Nephron progenitor cell (in vitro differentiated cells): ENCODE measurements at regions not wholly inside any gene's neighbourhood (a gene's known extent, or its start where the extent isn't known, plus 50 kb on each side); places are given as distances from the start of the nearest gene placed in this dataset.

Experiments
- DNase-seq: peaks from one replicate; pipeline ENCODE4 v3.0.0; 2021
- H3K27ac Mint-ChIP-seq: 2 replicates; pipeline ENCODE4 v1.8.0; 2021; ENCODE audit warnings: mild to moderate bottlenecking, moderate library complexity, mixed read lengths
- H3K27me3 Mint-ChIP-seq: 2 replicates; pipeline ENCODE4 v1.8.0; 2021; ENCODE audit warnings: mild to moderate bottlenecking, low read depth, mixed read lengths; ENCODE audit not compliant: poor library complexity
- H3K36me3 Mint-ChIP-seq: 2 replicates; pipeline ENCODE4 v1.8.0; 2021; ENCODE audit warnings: low read depth, mixed read lengths
- H3K4me1 Mint-ChIP-seq: 2 replicates; pipeline ENCODE4 v1.8.0; 2021; ENCODE audit warnings: mixed read lengths
- H3K4me3 Mint-ChIP-seq: 2 replicates; pipeline ENCODE4 v1.8.0; 2021; ENCODE audit warnings: mild to moderate bottlenecking, moderate library complexity, mixed read lengths
- H3K9me3 Mint-ChIP-seq: 2 replicates; pipeline ENCODE4 v1.8.0; 2021; ENCODE audit warnings: mild to moderate bottlenecking, moderate library complexity, mixed read lengths
- TF ChIP-seq, protein P1 (sequence below): fragments of 200-600 bp; sonication (generic); IDR thresholded peaks from 2 replicates; pipeline ENCODE4 v1.5.0; 2021; ENCODE audit warnings: antibody characterized with exemption

DNA sequence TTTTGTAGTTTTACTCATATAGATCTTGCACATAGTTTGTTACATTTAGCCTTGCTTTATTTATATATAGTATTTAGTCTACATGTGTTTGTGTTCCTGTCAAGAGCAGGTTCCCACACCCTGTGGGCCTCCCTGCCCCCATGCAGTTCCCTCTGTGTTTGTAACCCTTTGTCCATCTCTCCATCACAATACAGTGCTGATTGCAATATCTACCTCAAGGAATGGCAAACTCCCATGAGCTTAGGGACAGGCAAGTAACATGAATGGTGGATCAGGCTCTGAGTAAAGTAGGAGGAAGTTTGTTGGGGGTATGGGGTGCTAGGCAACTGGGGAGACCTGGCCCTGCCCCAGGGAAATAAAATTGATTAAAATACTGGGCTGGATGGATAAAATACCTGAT lies 151.9 kb upstream of the MYL2 start:
- H3K9me3 Mint-ChIP-seq, result peaks cover 6% of the 10 kb centered on the region
- no peaks in the 10 kb centered on the region for H3K27me3 Mint-ChIP-seq
- H3K4me3 Mint-ChIP-seq, result no peak overlapping the region
- no peaks in the 10 kb centered on the region for H3K36me3 Mint-ChIP-seq
- no peak overlapping the region for H3K27ac Mint-ChIP-seq
- TF ChIP-seq, protein P1, sequence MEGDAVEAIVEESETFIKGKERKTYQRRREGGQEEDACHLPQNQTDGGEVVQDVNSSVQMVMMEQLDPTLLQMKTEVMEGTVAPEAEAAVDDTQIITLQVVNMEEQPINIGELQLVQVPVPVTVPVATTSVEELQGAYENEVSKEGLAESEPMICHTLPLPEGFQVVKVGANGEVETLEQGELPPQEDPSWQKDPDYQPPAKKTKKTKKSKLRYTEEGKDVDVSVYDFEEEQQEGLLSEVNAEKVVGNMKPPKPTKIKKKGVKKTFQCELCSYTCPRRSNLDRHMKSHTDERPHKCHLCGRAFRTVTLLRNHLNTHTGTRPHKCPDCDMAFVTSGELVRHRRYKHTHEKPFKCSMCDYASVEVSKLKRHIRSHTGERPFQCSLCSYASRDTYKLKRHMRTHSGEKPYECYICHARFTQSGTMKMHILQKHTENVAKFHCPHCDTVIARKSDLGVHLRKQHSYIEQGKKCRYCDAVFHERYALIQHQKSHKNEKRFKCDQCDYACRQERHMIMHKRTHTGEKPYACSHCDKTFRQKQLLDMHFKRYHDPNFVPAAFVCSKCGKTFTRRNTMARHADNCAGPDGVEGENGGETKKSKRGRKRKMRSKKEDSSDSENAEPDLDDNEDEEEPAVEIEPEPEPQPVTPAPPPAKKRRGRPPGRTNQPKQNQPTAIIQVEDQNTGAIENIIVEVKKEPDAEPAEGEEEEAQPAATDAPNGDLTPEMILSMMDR, result no peak
- no peak for DNase-seq
- peaks cover 36% of the 10 kb centered on the region for H3K4me1 Mint-ChIP-seq

DNA sequence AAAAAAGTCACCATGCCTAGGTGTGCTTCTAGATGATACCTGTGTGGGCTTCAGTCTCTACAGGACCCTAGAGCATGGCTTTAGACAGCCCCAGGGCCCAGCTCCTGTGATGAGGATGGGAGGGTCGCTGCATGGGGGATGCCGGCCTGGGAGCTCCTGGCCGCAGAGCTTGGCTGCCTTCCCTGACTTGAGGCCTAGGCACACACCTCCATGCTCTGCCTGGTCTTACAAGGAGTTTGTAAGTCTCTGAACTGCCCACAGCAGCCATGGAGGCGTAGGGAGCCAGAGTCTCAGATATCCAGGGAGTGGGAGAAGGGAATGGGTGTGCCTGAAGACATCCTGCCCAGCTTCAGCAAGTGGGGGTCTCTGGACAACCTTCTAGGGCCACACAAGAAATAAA lies 149.5 kb upstream of the MYL2 start:
- Mint-ChIP-seq H3K4me3 (no peak overlapping the region), H3K36me3 (no peaks in the 10 kb centered on the region), H3K9me3 (peaks cover 7% of the 10 kb centered on the region), H3K27me3 (peaks cover 3% of the 10 kb centered on the region), H3K4me1 (peaks cover 16% of the 10 kb centered on the region), H3K27ac (no peak overlapping the region)
- DNase-seq, result no peak
- TF ChIP-seq, protein P1, result no peak

DNA sequence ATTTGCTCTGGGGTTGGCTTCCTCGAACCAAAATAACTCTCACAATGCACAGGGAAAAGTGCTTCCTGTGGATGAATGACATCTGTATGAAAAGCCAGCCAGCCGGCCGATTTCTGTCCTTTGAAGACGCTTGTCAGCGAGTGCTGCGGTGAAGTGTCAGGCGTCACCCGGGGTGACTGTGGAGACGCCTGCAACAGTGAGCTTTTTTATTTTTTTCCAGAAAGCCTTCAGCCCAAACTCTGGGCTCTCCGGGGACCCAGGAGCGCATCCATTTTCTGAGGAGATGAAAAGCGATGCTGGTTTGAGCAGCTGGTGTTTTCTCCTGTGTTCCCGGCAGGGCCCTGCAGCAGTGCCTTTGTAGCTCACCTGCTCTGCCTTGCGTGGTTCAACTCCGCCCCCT lies 147.9 kb upstream of the MYL2 start:
- Mint-ChIP-seq H3K4me3 (no peak overlapping the region), H3K4me1 (peaks cover 22% of the 10 kb centered on the region), H3K9me3 (peaks cover 8% of the 10 kb centered on the region), H3K27me3 (peaks cover 5% of the 10 kb centered on the region), H3K27ac (no peak overlapping the region), H3K36me3 (no peaks in the 10 kb centered on the region)
- peak; percentile 18 for DNase-seq
- TF ChIP-seq, protein P1, result no peak

DNA sequence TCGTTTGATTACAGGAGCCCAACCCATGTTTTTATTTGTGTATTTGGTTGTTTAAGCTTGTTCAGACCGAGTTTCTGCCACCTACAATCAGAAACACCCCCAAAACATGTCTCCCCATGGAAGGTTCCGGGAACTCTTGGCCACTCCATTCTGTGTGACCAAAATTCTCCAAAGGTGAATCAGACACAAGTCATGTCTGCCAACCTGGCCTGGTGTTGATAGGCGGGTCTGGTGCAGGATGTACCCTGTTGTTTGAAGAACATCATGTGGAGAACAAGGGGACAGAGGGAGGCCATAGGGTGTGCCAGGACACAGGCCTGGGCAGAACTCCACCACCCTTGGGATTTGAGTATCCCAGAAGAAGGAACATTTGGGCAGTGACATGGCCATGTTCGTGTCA lies 147.1 kb upstream of the MYL2 start:
- peaks cover 29% of the 10 kb centered on the region for H3K4me1 Mint-ChIP-seq
- H3K4me3 Mint-ChIP-seq, result no peak overlapping the region
- no peaks in the 10 kb centered on the region for H3K36me3 Mint-ChIP-seq
- H3K9me3 Mint-ChIP-seq, result peaks cover 8% of the 10 kb centered on the region
- no peak for DNase-seq
- no peak overlapping the region for H3K27ac Mint-ChIP-seq
- TF ChIP-seq, protein P1, result no peak
- peaks cover 5% of the 10 kb centered on the region for H3K27me3 Mint-ChIP-seq

DNA sequence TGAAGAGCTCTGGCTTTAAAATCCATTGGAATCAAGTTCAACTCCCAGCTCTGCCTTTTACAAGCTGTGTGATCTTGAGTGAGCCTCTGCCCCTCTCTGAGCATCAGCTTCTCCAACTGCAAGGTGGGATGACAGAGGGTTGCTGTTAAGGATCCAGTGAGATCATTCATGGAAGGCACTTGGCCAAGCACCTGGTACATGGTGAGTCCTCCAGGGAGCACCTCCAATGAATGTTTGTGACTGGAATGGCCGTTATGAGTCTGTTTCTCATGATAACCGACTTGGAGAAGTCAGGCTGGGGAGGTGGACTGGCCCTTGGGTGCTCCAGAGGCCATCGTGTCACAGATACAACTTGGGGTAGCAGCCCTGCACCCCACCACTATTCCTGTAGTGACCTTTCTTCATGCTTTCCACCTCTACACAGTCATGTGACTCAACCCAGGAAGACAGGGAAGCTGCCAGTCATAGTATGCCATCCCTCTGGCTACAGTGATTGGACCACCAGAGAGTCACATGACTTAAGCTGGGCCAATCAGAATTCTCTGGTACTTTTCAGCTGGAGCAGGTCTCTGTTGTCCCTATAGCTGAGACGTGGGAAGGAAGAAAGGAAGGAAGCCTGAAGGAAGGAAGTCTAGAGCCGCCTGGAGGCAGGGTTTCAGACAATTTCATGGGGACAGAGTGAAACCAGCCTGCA lies 146.5 kb upstream of the MYL2 start:
- no peak overlapping the region for H3K27ac Mint-ChIP-seq
- H3K4me1 Mint-ChIP-seq, result peaks cover 34% of the 10 kb centered on the region
- peaks cover 5% of the 10 kb centered on the region for H3K27me3 Mint-ChIP-seq
- no peak overlapping the region for H3K4me3 Mint-ChIP-seq
- no peaks in the 10 kb centered on the region for H3K36me3 Mint-ChIP-seq
- DNase-seq, result no peak
- H3K9me3 Mint-ChIP-seq, result peaks cover 6% of the 10 kb centered on the region
- TF ChIP-seq, protein P1, result no peak

DNA sequence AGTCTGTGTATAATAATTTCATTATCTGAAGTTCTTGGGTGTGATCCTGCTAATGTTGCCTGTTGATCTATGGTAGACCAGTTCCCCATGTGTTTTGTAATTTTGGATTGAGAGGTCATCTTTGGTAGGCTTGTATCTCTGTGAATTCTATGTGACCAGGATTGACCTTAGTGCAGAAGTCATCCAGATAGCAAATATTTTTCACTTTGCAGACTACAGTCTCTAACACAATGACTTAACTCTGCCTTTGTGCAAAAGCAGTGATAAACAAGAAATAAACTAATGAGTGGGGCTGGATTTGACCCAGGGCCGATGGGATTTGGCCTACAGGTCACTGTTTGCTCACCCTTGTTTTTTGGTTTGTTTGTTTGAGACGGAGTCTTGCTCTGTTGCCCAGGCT lies 144.6 kb upstream of the MYL2 start:
- Mint-ChIP-seq H3K36me3 (no peaks in the 10 kb centered on the region), H3K27me3 (peaks cover 12% of the 10 kb centered on the region), H3K27ac (no peak overlapping the region), H3K4me3 (no peak overlapping the region), H3K9me3 (peaks cover 3% of the 10 kb centered on the region), H3K4me1 (peaks cover 44% of the 10 kb centered on the region)
- TF ChIP-seq, protein P1, result no peak
- DNase-seq, result no peak
